AG04449 (cell line): ENCODE measurements at regions not wholly inside any gene's neighbourhood (a gene's known extent, or its start where the extent isn't known, plus 50 kb on each side); places are given as distances from the start of the nearest gene placed in this dataset.

ENCODE experiments used
- CTCF ChIA-PET: fragments of 350-600 bp; formaldehyde crosslinking; extraction: SDS; loops from one replicate; lab custom pipeline; 2021; ENCODE audit warnings: antibody characterized with exemption; lab: Yijun Ruan, JAX
- POLR2A ChIA-PET: fragments of 400-600, 350-600 bp; formaldehyde crosslinking; extraction: SDS; loops from one replicate; lab custom pipeline; 2020; ENCODE audit warnings: antibody characterized with exemption, inconsistent platforms; lab: Yijun Ruan, JAX
- DNase-seq: peaks from one replicate; pipeline ENCODE4 v3.0.0-alpha.2; 2010; ENCODE audit warnings: low read depth, low spot score
- H3K4me3 ChIP-seq: 2 replicates; pipeline ENCODE4 v1.5.1; 2011; ENCODE audit warnings: low read depth, mild to moderate bottlenecking, control low read depth, low read length
- TF ChIP-seq, protein P1 (sequence below): IDR thresholded peaks from one replicate; pipeline ENCODE4 v1.5.1; 2011; ENCODE audit warnings: mild to moderate bottlenecking, moderate library complexity, low read length, control low read depth, inconsistent platforms; ENCODE audit not compliant: insufficient read depth; ENCODE audit errors: missing control alignments

DNA sequence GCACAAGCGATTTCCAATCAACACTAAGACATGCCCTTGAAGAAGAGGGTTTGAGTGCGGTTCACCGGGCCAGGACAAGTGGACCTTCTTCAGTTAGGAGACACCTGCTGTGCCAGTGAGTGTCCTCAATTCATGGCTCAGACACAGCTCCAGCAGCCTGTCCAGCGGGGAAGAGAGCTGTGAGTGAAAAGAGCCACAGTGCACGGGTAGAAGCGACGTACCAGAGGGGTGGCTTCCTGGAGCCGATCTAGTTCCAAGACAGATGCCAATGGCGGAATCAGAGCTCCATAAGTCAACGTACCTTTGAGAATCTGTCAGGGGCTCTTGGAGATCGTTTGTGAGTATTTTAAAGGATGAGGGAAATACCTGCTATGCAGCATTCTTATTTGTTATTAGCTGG is 119.9 kb upstream of the SALL3 start:
- ChIA-PET POLR2A (no interaction called here), CTCF (no interaction called here)
- DNase-seq, result no peak
- H3K4me3 ChIP-seq, result no peak overlapping the region
- TF ChIP-seq, protein P1, sequence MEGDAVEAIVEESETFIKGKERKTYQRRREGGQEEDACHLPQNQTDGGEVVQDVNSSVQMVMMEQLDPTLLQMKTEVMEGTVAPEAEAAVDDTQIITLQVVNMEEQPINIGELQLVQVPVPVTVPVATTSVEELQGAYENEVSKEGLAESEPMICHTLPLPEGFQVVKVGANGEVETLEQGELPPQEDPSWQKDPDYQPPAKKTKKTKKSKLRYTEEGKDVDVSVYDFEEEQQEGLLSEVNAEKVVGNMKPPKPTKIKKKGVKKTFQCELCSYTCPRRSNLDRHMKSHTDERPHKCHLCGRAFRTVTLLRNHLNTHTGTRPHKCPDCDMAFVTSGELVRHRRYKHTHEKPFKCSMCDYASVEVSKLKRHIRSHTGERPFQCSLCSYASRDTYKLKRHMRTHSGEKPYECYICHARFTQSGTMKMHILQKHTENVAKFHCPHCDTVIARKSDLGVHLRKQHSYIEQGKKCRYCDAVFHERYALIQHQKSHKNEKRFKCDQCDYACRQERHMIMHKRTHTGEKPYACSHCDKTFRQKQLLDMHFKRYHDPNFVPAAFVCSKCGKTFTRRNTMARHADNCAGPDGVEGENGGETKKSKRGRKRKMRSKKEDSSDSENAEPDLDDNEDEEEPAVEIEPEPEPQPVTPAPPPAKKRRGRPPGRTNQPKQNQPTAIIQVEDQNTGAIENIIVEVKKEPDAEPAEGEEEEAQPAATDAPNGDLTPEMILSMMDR, result no peak

DNA sequence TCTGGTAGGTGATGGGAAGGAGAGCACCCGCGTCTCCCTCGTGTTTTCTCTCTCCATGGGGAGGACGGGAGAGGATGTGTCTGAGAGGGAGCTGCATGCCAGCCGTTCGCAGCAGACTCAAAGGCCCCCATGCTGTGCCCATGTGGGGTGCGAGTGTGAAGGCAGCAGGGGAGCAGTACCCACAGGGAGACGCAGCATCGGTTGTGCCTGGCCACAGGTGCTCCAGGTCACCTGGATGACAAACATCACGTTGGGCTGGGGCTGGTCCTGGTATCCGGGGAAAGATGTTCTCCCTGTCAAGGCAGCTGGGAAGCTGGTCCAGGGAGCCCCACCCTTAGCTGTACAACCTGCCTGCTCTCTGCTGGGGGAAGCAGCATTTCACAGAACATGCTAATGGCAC is 119.5 kb upstream of the SALL3 start:
- ChIA-PET CTCF (no interaction called here), POLR2A (no interaction called here)
- H3K4me3 ChIP-seq, result no peak overlapping the region
- DNase-seq, result no peak
- TF ChIP-seq, protein P1, result no peak

DNA sequence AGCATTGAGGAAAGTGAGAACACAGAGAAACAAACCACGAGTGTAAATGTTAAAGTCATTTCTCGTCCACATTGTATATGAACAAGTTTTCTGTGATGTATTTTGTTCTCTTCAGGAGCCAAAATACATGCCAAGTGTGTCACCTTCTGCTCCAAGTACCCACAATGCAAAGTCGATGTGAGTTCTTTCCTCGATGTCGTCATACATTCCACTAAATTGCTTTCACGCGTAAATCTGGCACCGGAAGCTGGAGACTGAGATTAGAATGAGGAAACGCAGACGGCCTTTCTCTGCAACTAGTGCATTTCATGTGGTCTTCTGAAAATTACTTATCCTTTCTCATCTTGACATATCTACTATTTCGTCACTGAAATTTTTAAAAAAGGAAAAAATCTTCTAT is 118.5 kb upstream of the SALL3 start:
- POLR2A ChIA-PET, result no interaction called here
- DNase-seq, result no peak
- TF ChIP-seq, protein P1, result no peak
- no peak overlapping the region for H3K4me3 ChIP-seq
- CTCF ChIA-PET, result no interaction called here

DNA sequence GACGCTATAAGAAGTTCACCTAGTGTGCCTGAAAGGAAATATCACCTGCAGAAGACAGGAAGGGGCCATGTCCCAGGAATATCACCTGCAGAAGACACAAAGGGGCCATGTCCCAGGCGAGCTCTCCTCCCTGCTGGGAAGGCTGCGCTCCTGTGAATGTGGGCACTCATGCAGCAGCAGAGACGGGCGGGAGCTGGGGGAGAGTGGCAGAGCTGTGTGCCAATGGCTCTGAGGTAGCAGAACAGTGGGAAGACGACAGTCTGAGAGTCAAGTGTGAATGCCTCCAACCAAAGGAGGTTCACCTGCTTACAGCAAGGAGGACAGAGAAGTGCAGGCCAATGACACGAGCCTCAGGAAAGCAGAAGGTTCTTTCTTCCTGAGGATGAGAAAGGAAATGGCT is 117.9 kb upstream of the SALL3 start:
- TF ChIP-seq, protein P1, result no peak
- DNase-seq, result no peak
- ChIA-PET POLR2A (no interaction called here), CTCF (no interaction called here)
- H3K4me3 ChIP-seq, result no peak overlapping the region

DNA sequence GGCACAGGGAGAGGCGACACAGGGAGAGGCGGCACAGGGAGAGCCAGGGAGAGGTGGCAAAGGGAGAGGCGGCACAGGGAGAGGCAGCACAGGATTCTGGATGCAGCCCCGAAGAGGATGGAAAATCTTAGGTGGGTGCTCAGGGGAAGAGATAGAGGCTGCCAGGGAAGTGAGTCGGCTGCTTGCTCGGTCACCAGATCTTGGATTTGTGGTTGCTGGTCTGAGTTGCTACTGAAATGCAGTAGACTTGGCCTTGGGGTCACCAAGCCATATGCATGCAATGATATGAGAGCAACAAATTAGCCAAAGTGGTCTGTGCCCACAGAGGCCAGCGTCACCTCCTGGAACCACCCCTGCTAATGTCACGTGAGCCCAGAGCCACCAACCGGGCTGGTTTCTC is 117.2 kb upstream of the SALL3 start:
- ChIA-PET POLR2A (no interaction called here), CTCF (no interaction called here)
- H3K4me3 ChIP-seq, result no peak overlapping the region
- DNase-seq, result no peak
- TF ChIP-seq, protein P1, result no peak

DNA sequence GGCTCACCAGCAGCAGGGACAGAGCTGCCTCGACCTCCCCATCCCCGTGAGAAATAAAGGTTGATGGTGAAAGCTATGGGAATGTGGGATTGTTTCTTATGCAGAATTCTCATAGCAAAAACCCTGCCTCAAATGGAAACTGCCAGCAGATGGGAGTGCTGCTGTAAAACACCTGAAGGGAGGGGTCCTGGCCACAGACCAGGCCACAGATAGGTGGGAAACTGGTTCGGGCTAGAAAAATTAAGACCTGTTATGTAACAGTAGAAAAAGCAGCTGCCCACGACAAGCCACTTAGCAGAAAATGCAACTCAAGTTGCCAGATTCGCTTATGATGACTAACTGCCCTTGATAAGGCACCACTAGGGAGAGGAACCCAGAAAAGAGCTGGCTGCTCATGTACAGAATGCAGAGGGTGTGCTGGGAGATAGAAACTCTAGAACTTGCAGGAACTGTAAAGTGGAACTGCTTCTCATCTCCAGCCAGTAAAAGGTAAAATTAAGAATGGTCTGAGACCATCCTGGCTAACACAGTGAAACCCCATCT is 114.5 kb upstream of the SALL3 start:
- CTCF ChIA-PET, result no interaction called here
- TF ChIP-seq, protein P1, result no peak
- POLR2A ChIA-PET, result no interaction called here
- no peak overlapping the region for H3K4me3 ChIP-seq
- DNase-seq, result no peak
